DMS153 treated with DMSO at 0.1 percent for 48 hours (cell line): ENCODE measurements at regions not wholly inside any gene's neighbourhood (a gene's known extent, or its start where the extent isn't known, plus 50 kb on each side); places are given as distances from the start of the nearest gene placed in this dataset.
"Not testable (repeated sequence)": the region's sequence is repeated elsewhere in the genome, so short reads cannot be mapped to it uniquely, and the experiment has no call there.

Source experiments
- DNase-seq: peaks from one replicate; lab custom pipeline; 2025; ENCODE audit not compliant: unreplicated experiment; lab: John Stamatoyannopoulos, UW

DNA sequence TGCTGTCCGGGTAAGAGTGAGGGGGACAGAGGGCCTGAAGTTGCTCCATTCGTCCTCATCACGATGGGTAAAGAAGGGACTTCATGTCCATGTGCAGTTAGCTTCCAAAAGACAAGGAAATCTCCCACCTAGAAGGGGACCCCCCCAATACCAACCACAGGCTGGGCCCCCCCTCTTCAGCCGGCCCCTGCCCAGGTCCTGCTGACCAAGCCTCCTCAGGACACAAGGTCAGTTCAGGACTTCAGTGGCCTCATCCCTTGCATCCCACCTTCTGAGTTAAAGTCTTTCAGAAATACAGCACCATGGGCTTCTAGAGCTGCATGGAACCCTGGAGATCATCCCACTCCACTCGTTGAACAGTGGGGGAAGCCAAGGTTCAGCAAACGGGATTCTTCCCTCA lies 115.4 kb upstream of the ERG start:
- no peak for DNase-seq

DNA sequence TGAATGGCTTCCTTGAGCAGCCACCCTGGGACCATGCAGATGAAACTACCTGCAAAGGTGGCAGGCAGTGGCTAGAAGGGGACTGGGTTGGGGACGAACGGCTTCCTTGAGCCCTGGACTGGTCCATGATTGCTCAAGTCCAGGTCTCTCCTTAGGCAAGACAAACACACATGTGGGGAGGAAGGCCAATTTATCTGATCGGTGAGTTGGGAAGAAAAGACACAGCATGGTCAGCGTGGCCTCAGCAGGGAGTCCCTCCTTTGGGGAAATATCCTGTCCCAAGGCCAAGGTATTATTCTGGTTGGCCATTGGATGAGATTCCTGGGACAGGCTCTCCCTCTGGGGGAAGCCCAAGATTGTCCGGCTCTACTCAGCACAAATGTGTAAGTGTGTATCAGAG lies 116.3 kb upstream of the ERG start:
- no peak for DNase-seq

DNA sequence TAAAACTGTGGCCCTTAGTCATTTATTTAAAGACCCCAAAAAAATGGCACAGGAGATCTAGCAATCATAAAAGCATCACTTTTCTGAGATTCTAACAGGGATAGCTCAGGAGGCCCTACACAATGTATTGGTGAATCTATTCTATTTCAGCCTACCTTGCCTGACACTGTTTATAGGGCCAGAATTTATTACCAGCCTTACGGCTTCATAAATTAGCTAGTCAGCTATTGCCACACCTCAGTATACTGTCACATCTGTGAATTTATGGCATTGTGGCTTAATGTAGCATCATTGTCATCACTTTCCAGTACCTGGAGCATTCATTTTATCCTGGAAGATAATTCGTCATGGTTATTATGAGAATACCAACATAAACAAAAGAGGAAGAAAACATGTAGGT lies 121.2 kb upstream of the ERG start:
- no peak for DNase-seq

DNA sequence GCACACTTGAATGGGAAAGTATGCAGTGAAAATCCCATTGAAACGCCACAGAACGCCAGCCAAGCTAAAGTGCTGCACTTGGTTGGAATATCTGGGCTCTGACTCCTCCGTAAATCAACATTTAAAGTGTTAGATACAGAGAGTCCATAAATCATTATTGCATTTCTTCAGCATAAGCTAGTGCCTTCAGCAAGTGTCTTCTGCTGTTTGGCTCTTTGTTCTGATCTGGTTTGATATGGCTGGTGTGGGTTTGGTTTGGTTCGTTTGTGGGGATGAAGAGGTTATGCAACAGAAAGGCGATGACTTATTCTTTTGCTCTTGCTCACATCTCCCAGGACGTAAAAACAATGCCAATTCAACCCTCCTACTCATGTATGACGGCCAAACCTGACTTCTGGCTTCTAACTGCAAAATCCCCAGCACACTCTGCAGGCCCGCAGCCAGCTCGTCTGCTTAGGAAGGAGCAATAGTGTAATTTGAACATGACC lies 121.8 kb upstream of the ERG start:
- DNase-seq, result no peak

DNA sequence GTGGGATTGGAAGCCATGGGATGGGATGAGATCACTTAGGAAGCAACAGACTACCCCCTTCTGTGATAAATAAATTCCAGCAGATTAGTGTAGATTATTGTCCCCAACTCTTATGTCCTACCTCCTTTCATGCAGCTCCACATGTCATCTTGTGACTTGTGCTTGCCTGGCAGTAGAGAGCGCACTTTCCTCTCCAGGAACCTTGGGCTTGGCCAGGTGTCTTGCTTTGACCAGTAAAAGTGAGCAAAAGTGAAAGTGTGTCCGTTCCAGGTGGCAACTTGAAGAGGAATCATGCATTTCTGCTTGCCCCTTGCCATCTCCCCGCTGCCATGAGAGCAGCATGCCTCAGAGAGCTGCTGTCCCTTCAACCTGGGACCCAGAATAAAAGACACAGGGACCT lies 122.9 kb upstream of the ERG start:
- DNase-seq, result no peak

DNA sequence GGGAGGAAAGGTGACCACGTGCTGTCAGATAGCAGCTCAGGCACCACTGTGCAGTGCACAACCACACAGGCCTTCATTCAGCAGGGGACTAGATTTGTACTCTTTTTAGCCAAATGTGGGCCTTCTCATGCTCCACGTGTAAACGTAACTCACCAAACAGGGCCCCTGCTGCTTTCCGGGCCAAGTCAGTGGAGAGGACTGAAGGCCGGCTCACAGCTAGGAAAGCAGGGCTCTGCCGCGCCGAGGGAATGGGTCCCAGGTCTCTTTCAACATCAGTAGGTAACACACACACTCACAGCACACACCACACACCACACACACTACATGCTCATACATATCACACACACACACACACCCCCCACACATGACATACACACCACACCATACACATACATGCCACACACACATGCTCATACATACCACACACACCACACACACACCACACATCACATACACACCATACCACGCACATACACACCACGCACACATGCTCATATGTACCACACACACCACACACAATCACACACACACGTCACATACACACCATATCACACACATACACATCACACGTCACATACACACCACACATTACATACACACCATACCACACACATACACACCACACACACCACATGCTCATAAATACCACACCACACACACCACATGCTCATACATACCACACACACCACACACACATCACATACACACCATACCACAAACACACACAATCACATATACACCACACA lies 124.0 kb upstream of the ERG start:
- no peak for DNase-seq

DNA sequence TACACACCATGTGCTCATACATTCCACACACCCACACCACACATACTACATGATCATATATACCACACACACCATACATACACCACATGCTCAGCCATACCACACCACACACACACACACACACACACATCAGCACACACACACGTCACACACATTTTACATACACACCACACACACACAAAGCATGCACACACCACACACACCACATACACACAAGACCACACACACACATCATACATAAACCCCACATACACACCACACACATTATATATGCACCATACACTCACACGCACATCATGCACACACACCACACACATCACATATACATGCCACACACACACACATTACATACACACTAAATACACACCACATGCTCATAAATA lies 124.5 kb upstream of the ERG start:
- DNase-seq, result no peak

DNA sequence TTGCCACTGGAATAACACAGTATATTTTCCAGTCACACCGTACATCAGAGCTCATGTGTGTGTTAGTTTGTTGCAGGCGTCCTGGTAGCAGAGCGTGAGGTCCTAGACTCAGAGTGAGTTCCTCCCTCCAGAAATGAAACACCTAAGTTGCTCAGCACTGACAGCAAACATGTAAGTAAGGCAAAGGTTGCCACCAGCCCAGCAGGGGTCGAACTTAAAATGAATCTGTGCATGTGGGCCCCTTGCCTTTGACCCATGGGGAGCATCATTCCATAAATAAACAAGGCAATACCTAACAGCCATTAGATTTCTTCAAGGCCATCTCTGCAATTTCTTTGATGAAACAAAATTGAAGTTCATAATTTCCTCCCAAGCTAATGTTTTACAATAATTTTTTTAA lies 125.3 kb upstream of the ERG start:
- DNase-seq, result no peak

DNA sequence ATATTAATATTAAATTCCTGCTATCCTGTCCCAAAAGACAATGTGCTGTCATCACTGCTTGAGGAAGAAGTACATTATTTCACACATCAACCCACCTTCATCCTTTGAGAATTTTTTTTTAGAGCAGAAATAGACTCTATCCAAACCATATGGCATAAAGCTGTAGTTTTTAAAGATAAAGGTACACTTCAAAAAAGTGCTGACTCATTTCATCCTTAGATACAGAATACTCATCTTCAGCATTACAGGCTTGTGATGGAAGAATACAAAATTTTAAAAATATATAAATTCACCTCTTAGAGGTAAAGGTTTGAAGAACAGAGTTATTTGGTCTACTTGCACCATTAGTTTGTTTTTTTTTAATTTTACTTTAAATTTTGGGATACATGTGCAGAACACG lies 126.7 kb upstream of the ERG start:
- no peak for DNase-seq

DNA sequence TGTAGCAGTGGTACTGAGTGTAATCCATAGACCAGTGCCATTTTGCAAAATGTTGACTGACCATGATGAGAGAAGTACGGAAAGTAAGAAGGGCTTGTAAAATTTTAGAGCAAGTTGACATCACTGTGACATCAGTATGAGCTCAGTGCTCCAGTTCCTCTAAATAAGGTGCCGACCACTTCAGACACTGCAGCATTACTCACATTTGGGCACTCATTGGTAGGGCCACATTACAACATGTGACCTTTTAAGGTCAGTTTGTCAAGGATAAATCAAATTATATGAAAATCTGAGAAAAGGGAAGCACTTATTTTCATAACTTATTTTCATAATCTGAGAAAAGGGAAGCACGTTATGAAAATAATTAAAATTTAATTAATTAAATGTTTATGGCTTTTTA lies 128.0 kb upstream of the ERG start:
- no peak for DNase-seq

DNA sequence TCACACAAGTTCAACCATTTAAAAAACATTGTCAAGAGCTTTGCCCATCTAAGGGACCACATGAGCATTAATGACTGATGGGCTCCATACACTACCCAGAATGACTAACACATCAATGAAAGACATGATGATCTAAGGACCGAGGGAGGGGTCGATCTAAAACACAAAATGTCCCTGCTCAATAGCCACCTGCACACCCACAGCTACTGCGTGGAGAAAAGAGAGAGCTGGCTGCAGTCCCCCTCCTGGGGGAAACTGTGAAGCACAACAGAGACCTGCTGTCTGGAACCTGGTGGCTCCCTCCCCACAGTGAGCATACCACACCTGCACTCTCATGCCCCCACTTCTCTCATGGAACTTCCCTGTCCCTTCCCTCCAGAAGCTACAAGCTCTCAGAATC lies 130.1 kb upstream of the ERG start:
- DNase-seq, result no peak

DNA sequence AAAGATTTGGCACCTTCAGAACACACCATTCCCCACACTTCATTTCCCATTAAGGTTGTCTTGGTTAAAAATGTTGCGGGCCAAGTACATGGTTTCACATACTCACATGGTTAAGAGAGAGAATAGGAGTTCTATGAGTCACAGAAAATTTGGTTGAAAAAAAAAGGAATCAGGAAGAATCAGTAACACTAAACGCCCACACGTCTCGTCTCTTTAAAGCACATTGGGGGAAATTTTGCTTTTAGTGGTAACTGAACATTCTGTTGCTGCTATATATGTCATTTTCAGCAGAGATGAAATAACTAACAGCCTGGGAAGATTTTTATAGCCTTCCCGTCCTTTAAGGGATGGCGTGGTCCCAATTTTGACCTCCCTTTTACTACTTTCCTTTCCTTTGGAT lies 132.9 kb upstream of the ERG start:
- DNase-seq, result no peak

DNA sequence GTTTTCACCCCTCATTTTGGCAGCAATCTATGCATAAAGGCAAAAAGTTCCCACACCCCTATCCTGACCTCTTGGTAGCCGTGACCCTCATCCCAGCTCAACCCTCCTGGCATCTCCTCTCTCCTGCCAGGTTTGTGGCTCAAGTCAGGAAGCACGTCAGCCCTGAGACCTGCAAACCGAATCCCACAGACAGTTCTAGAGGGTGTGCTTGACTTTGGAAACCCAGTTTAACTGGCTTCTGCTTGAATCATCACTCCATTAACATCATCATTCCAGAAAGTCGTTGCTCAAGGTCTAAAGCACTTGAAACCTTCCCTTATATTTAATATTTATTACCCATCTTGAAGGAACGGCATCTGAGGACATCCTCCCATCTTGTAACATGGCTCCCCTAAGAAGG lies 133.4 kb upstream of the ERG start:
- no peak for DNase-seq

DNA sequence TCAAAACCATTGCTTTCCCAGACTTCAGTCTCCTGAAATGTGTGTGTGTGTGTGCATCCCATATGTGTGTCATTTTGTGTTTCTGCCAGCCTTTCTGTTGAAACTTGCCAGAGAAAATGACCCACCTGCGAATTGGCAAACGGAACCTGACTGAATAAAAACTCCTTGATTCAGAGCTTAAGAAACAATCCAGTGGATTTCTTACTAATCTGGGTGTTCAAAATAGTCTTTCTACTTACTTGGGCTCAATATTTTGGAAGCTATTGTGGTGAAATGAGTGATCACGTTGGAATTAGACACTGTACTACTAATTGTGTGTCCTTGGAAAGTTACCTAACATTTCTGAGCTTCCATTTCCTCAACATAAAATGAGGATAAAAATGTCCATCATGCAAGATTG lies 138.9 kb upstream of the ERG start:
- DNase-seq, result no peak

DNA sequence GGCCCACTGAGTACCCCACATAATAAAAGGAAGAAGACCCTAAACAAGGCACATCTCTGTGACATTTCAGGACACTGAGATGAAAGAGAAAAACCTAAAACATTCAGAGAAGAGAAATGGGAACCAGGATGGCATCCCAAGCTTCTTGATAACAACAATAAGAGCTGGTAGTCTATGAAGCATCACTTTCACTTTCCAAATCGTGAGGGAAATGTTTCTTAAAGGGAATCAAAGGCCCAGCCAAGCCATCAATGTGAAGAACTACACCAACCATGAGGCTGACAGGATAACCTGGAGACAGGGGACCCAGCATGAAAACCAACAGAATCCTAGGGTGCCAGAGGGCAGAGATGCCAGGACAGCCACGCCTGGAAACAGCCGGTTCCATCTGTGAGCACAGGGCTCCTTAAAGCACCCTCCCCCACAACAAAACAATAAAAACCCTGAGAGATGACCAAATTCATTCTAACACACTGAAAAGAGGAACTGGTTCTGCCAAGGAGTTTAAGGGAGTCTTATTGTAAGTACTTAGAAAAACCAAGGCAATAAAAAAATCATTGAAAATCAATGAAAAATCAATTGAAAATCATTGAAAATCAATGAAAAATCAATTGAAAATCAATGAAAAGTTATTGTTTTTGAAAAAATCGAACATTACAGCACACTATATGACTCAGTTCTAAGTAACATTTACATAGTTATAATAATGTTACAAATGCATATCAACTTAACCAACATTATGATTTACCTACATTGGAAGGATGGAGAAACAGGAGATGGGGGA lies 141.5 kb upstream of the ERG start:
- no peak for DNase-seq

DNA sequence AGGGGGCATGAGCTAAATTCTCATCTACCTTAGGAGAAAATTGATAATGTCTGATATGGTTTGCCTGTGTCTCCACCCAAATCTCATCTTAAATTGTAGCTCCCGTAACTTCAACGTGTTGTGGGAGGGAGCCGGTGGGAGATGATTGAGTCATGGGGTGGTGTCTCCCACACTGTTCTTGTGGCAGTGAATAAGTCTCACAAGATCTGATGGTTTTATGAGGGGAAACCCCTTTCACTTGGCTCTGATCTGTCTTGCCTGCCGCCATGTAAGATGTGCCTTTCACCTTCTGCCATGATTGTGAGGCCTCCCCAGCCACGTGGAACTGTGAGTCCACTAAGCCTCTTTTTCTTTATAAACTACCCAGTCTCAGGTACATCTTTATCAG lies 142.1 kb upstream of the ERG start:
- not testable (repeated sequence) for DNase-seq

DNA sequence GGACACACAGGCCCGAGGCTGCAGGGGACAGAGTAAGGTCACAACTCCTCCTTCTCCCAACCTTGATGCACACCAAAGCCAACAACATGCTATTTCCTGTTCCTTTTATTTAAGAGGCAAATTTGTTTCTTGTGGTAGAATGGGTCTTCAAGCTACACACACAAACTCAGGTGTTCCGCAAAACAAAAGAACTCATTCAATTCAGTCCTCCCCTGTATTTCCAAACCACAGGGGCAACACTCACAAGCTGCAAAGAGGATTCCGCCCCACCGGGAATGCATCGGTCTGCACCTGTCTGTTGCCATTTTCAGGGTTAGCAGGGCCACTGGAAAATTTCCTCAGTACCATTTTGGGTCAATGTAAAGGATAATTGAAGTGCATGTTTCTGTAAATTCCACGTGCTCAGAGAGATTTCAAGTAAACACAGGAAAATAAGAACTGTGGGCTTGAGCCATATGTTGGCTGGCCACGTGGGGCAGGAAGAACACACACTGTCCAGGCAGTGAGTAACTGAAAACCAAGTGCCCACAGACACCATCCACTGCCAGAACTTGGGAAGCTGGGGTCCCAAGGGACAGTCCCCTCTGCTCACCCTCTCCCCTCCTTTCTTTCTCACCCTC lies 145.2 kb upstream of the ERG start:
- no peak for DNase-seq

DNA sequence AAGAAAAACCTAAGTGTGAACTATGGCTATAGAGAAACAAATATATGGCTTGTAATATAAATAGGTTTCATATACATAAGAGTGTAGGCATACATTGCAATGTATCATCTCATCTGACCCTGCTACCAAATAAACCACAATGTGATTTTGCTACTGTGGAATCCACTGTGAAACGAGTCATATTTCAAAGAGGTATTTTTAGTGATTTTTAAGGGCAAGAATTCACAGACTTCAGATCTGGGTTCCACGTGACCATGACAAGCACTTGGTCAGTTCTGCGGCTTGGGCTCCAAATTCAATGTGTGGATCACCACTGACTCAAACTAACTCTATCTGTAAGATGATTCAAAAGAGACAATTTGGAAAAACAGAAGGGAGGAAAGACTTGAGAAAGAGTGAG lies 147.0 kb upstream of the ERG start:
- DNase-seq, result no peak

DNA sequence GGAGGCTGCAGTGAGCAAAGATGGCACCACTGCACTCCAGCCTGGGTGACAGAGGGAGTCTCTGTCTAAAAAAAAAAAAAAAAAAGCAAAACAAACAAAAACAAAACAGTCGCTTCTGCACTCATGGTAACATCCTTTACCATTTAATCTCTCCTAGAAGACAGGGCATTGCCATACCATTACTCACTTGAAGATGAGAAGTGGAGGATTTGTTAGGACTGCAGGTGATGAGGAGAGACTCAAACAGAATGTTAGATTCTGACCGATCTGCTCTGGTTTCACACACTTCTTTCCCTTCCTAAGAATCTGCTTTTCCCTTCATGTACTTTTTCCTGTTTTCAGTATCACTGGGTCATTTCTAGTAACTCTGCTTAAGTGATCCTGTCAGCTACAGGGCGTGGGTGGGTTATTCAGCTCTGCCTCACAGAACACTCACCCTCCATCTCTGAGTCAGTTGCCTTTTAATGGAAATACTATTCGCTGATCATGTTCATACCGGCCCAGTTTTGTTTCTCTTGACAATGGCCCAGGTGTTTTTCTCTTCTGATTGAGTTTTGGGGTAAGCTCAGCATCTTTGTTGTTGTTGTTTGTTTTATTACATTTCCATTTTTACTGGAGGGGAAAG lies 148.0 kb upstream of the ERG start:
- no peak for DNase-seq

DNA sequence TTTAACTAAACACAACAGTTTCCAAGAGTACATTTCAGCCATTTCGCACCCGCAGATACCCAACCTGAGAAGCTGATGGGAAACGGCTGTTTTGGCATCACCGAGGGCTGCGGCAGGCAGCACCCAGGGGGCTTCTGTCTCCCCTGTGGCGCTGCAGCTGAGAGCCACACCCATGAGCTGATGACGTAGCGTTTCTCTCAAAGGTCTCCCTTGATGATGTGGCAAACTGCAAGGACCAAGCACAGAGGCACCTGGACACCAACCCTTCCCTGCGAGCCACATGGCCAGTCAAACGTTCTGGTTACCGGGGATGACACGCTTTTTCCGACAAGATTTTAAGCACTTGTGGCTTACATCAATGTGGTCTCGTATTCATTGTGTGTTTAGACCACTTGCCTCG lies 150.8 kb upstream of the ERG start:
- DNase-seq, result no peak

DNA sequence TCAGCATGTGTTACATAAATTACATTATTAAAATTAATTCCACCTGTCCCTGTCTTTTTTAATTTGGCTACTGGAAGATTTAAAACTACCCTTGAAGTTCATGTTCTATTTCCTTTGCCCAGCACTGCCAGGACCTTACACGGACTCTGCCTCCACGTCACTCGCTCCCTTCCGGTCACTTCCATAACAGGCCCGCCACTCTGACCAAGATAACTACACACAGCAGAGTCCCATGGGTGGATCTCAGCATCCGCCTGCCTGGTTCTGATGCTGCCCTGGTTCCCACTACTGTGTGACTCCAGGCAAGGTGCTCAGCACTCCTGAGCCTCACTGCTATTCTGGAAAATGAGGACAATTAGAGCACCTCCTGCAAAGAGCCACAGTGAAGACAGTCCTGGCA lies 153.3 kb upstream of the ERG start:
- no peak for DNase-seq

DNA sequence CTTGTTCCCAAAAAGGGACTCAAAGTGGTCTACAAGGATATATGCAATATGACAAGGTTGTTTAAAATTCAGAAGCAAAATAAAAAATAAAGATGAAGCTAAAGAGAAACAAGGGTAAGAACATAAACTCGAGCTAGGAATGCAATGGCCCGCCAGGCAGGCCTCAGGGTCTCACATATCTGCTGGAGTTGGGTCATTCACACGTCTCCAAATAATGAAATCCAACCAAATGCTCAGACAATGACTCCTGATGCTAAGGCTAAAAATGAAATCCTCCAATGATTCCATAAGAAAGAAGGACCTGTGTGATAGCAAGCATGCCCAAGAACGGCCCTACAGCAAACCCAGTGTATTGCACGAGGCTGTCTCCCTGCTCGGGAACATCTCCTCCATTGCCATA lies 153.3 kb upstream of the ETS2 start:
- no peak for DNase-seq
